Heart left ventricle (tissue), 16 donors: ENCODE measurements at regions not wholly inside any gene's neighbourhood (a gene's known extent, or its start where the extent isn't known, plus 50 kb on each side); places are given as distances from the start of the nearest gene placed in this dataset.

Source experiments
- ATAC-seq, 4 donors: fragments of 200-7000 bp; cut with Tn5 transposase; one replicate each; pipeline ENCODE4 v1.9.1; 2020 to 2022; ENCODE audit warnings: moderate library complexity in 4 of 4, mild to moderate bottlenecking in 3 of 4, moderate number of reproducible peaks in 1 of 4
- DNase-seq, 5 donors: peaks; one replicate each; pipeline ENCODE4 v3.0.0-alpha.2; 2020
- H3K27ac ChIP-seq, 12 donors: fragments of 200-600 bp; sonication (generic) in 4 of 12; one replicate each; pipeline versions ENCODE4 v1.5.0 to v1.8.0; 2016 to 2022; ENCODE audit warnings: mild to moderate bottlenecking in 2 of 12
- H3K27me3 ChIP-seq, 9 donors: fragments of 200-600 bp; sonication (generic) in 2 of 9; one replicate each; pipeline versions ENCODE4 v1.5.1 to v1.8.0; 2016 to 2022; ENCODE audit warnings: mild to moderate bottlenecking in 3 of 9
- H3K36me3 ChIP-seq, 9 donors: fragments of 200-600 bp; sonication (generic) in 2 of 9; one replicate each; pipeline versions ENCODE4 v1.5.0 to v1.8.0; 2018 to 2022; ENCODE audit warnings: mild to moderate bottlenecking in 2 of 9
- H3K4me1 ChIP-seq, 12 donors: fragments of 200-600 bp; sonication (generic) in 4 of 12; one replicate each; pipeline versions ENCODE4 v1.5.0 to v1.8.0; 2016 to 2022; ENCODE audit warnings: mild to moderate bottlenecking in 3 of 12
- H3K4me3 ChIP-seq, 12 donors: fragments of 200-600 bp; sonication (generic) in 4 of 12; one replicate each; pipeline versions ENCODE4 v1.5.0 to v1.8.0; 2017 to 2022; ENCODE audit warnings: mild to moderate bottlenecking in 9 of 12, moderate library complexity in 4 of 12
- H3K9me3 ChIP-seq, 12 donors: fragments of 200-600 bp; sonication (generic) in 4 of 12; one replicate each; pipeline versions ENCODE4 v1.5.0 to v1.8.0; 2016 to 2022; ENCODE audit warnings: mild to moderate bottlenecking in 1 of 12
- POLR2A ChIP-seq, 2 donors: fragments of 450-650 bp; IDR thresholded peaks; one replicate each; pipeline ENCODE4 v1.6.1; 2017; ENCODE audit warnings: antibody characterized with exemption in 2 of 2, mild to moderate bottlenecking in 2 of 2, moderate library complexity in 2 of 2
- WGBS, 4 donors: extraction: QIAGEN DNeasy Blood & Tissue Kit in 2 of 4; methylation state at CpG; one replicate each; pipeline versions ENCODE4 v1.1.5 to v1.1.7; 2013 to 2018; 5-methylcytosine and 5-hydroxymethylcytosine counted together
- intact Hi-C, 10 donors: fragments of 100-400 bp; cut with DNase I; formaldehyde crosslinking; loops; one replicate each; pipeline versions ENCODE4 v1.11.1 to v1.14.2; 2022
- TF ChIP-seq, protein P1 (sequence below), 12 donors: fragments of 200-600 bp; sonication (generic) in 4 of 12; IDR thresholded peaks; one replicate each; pipeline versions ENCODE4 v1.5.0 to v1.8.0; 2018 to 2022; ENCODE audit warnings: antibody characterized with exemption in 12 of 12, mild to moderate bottlenecking in 5 of 12
- donor health status: ischemic (EF 13 %, LVEDD 7.1; RV severe dilation, severe dysfunction).
- donor health status: healthy with polysubstance abuse.
- donor health status: DM: no; HTN: yes; CAD: no.
- donor health status: DM: no; HTN: no; CAD: no.
- donor health status: ischemic (EF 25% LVEDD 6.9; RV normal size, moderate dysfunction).
- donor health status: ischemic (EF 25% LVEDD 5.7; RV mildly dilated, moderate dysfunction).
- donor health status: healthy.
- donor health status: DM: yes; HTN: yes; CAD: no.
- donor health status: ischemic (EF 35%, LVEDD 5.7; RV mildly dilated, moderate dysfunction).
- donor health status: nonischemic (EF 11% LVEDD 7.7; RV severe dilation, severe dysfunction).
- donor health status: DM: yes; HTN: yes; CAD: no.
- donor health status: PGD.
- donor health status: ischemic (EF 29% LVEDD 5.4; RV normal size, mild dysfunction).
- donor health status: nonischemic (EF 23%, LVEDD 6.1; RV moderate dilation, normal function).

DNA sequence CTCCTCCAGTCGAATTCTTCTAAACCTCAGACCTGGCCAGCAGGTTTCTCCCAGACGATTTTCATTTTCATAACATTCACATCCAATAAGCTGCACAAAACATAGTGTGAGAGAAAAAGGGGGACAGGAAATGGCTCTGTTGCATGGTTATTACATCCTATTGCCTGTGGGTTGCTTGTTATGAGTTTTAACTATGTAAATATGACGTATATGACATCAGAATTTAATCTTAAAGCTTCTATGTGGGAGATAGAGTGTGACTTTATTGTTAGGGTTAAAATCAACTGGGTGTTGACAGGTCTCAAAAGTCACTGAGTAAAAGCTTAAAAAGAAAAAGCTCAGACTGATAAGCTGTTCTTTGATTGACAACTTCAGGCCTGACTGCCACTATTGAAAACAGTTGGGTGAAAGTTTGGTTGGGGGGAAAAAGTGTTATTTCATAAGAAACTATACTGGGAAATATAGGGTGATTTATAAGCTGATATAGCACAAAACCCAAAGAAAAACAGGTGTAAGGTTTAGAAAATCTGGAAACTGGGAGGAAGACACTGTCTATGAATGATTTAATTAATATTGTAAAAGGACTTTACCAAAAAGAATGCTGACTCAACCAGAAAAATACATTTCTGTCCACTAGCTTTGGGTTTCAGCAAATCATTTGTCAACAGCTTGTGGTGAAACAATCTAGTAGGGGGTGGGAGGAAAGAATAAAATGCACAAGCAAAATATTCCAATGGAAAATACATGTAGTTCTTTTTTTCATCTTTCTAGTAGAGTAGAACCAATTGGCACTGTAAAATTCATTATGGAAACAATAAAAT is 134.1 kb upstream of the CEP162 start:
- Histone ChIP-seq H3K9me3 (no peaks in the 10 kb centered on the region), H3K27me3 (no peaks in the 10 kb centered on the region), H3K4me1 (no peaks in the 10 kb centered on the region), H3K27ac (no peak overlapping the region), H3K36me3 (no peaks in the 10 kb centered on the region), H3K4me3 (no peak overlapping the region)
- TF ChIP-seq, protein P1, sequence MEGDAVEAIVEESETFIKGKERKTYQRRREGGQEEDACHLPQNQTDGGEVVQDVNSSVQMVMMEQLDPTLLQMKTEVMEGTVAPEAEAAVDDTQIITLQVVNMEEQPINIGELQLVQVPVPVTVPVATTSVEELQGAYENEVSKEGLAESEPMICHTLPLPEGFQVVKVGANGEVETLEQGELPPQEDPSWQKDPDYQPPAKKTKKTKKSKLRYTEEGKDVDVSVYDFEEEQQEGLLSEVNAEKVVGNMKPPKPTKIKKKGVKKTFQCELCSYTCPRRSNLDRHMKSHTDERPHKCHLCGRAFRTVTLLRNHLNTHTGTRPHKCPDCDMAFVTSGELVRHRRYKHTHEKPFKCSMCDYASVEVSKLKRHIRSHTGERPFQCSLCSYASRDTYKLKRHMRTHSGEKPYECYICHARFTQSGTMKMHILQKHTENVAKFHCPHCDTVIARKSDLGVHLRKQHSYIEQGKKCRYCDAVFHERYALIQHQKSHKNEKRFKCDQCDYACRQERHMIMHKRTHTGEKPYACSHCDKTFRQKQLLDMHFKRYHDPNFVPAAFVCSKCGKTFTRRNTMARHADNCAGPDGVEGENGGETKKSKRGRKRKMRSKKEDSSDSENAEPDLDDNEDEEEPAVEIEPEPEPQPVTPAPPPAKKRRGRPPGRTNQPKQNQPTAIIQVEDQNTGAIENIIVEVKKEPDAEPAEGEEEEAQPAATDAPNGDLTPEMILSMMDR (IDR thresholded peaks at IDR 0.05) = no peak
- intact Hi-C loops = no loop called here
- DNase-seq (no peak), ATAC-seq (no peak)
- WGBS, 4 donors = 26 to 35% (median 27%) methylated on average over 3 of the region's 3 CpGs

- Histone ChIP-seq H3K4me3 (no peak overlapping the region), H3K36me3 (no peaks in the 10 kb centered on the region), H3K4me1 (no peaks in the 10 kb centered on the region), H3K27me3 (no peaks in the 10 kb centered on the region), H3K9me3 (no peaks in the 10 kb centered on the region), H3K27ac (no peak overlapping the region)
- TF ChIP-seq, protein P1 (IDR thresholded peaks at IDR 0.05) = no peak
- TF ChIP-seq POLR2A (IDR thresholded peaks at IDR 0.05) = no peak
- no peak for DNase-seq
- WGBS, 4 donors = 79 to 83% (median 80%) methylated on average over 5 of the region's 5 CpGs
- intact Hi-C loops = no loop called here
- ATAC-seq = no peak
Measured at GRCh38 chr6:84360039-84360438, 132.6 kb upstream of the CEP162 start.

GRCh38 chr6:84358581-84358980 is 131.1 kb upstream of the CEP162 start:
- DNase-seq = no peak
- TF ChIP-seq, protein P1 (IDR thresholded peaks at IDR 0.05) = no peak
- no peak for TF ChIP-seq POLR2A (IDR thresholded peaks at IDR 0.05)
- Histone ChIP-seq H3K27me3 (no peaks in the 10 kb centered on the region), H3K4me3 (no peak overlapping the region), H3K27ac (no peak overlapping the region), H3K4me1 (no peaks in the 10 kb centered on the region), H3K9me3 (no peaks in the 10 kb centered on the region), H3K36me3 (no peaks in the 10 kb centered on the region)
- 86 to 98% (median 92%) methylated on average over 3 of the region's 3 CpGs for WGBS, 4 donors
- intact Hi-C loops = no loop called here
- no peak for ATAC-seq

DNA sequence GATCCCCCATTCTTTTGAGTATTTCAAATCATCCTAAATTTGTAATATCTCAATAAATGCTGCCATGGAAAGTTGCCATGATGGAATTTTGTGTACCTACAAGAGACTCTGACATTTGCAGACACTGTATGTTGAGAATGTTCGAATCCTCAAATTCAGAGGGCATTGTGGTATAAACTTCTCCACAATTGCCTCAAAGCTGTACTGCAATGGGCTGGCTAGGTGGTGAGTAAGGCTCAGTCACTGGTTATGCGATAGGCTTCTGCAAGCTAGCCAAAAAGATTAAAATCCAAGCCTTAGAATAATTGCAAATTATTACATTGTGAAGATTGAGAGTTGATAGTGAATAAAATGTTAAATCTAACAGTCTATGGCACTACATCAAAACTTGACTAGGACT is 130.2 kb upstream of the CEP162 start:
- Histone ChIP-seq H3K9me3 (no peaks in the 10 kb centered on the region), H3K27me3 (no peaks in the 10 kb centered on the region), H3K27ac (no peak overlapping the region), H3K4me1 (no peaks in the 10 kb centered on the region), H3K36me3 (no peaks in the 10 kb centered on the region), H3K4me3 (no peak overlapping the region)
- TF ChIP-seq POLR2A (IDR thresholded peaks at IDR 0.05) = no peak
- TF ChIP-seq, protein P1 (IDR thresholded peaks at IDR 0.05) = no peak
- intact Hi-C loops = no loop called here
- no peak for DNase-seq
- no peak for ATAC-seq
- 82 to 86% (median 83%) methylated on average over 2 of the region's 2 CpGs for WGBS, 4 donors
